Ovary (tissue), 3 donors: ENCODE measurements at regions not wholly inside any gene's neighbourhood (a gene's known extent, or its start where the extent isn't known, plus 50 kb on each side); places are given as distances from the start of the nearest gene placed in this dataset.

Experiments used
- EP300 ChIP-seq: sonication (generic); formaldehyde crosslinking; IDR thresholded peaks from one replicate; pipeline ENCODE4 v1.6.1; 2017; ENCODE audit warnings: antibody characterized with exemption
- TF ChIP-seq, protein P1 (sequence below), 3 donors: fragments of 450-650 bp in 2 of 3; fragments of 200-600 bp in 1 of 3; IDR thresholded peaks; one replicate each; pipeline versions ENCODE4 v1.5.1 to v1.8.0; 2016 to 2022; ENCODE audit warnings: antibody characterized with exemption in 3 of 3, mild to moderate bottlenecking in 1 of 3
- donor health status: DM: no; HTN: no; CAD: no.

DNA sequence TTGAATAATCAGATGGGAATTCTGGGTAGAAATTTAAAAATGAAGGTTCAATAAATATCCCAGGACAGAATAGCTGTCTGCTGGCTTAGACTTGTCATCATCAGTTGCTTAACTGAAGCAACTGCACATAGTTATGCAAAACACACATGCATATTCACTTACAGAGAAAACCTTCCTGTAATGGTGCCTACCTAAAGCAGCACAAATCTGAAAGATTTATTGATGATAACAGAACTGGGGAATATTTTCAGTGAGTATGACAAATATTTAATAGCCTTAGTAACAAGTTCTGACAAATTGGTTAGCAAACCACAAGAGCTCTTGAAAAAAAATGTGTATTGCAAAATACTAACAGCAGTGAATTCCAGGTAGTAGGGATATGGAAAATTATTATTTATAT lies 606.8 kb upstream of the BOD1L1 start:
- TF ChIP-seq EP300 = no peak
- TF ChIP-seq, protein P1, sequence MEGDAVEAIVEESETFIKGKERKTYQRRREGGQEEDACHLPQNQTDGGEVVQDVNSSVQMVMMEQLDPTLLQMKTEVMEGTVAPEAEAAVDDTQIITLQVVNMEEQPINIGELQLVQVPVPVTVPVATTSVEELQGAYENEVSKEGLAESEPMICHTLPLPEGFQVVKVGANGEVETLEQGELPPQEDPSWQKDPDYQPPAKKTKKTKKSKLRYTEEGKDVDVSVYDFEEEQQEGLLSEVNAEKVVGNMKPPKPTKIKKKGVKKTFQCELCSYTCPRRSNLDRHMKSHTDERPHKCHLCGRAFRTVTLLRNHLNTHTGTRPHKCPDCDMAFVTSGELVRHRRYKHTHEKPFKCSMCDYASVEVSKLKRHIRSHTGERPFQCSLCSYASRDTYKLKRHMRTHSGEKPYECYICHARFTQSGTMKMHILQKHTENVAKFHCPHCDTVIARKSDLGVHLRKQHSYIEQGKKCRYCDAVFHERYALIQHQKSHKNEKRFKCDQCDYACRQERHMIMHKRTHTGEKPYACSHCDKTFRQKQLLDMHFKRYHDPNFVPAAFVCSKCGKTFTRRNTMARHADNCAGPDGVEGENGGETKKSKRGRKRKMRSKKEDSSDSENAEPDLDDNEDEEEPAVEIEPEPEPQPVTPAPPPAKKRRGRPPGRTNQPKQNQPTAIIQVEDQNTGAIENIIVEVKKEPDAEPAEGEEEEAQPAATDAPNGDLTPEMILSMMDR (IDR thresholded peaks at IDR 0.05) = no peak
